ENCODE measurements at regions not wholly inside any gene's neighbourhood (a gene's known extent, or its start where the extent isn't known, plus 50 kb on each side); places are given as distances from the start of the nearest gene placed in this dataset.
"Not testable (repeated sequence)": the region's sequence is repeated elsewhere in the genome, so short reads cannot be mapped to it uniquely, and the experiment has no call there.

GRCh38 chrY:12423416-12424252 lies 277.4 kb upstream of the USP9Y start:
- no peak for DNase-seq
- Mint-ChIP-seq H3K27me3 (peaks cover 2 to 8% of the 10 kb centered on the region in 2 donors), H3K4me1 (no peaks in the 10 kb centered on the region), H3K9me3 (no peaks in the 10 kb centered on the region), H3K36me3 (no peaks in the 10 kb centered on the region), H3K4me3 (no peak overlapping the region), H3K27ac (no peak overlapping the region)
- H3K27ac ChIP-seq (ENCODE audit: low read depth, low read length) = no peak overlapping the region
- no peaks in the 10 kb centered on the region for H3K4me1 ChIP-seq (ENCODE audit: insufficient read depth, low read length)
- ChIA-PET POLR2A (ENCODE audit: partially characterized antibody) (no interaction called here), CTCF (ENCODE audit: partially characterized antibody) (no interaction called here)
- intact Hi-C loops (cut with micrococcal nuclease) = no loop called here
- H3K36me3 ChIP-seq (ENCODE audit: insufficient read depth, low read length) = no peaks in the 10 kb centered on the region
- no peaks in the 10 kb centered on the region for H3K27me3 ChIP-seq (ENCODE audit: insufficient read depth, low read length)
- no peak overlapping the region for H3K4me3 ChIP-seq (ENCODE audit: low read length in 2 of 2)
- H3K9me3 ChIP-seq (ENCODE audit: control insufficient read depth in 1 of 2, low read length in 2 of 2) = no peaks in the 10 kb centered on the region

- Mint-ChIP-seq H3K4me1 (no peaks in the 10 kb centered on the region), H3K9me3 (no peaks in the 10 kb centered on the region), H3K27ac (no peak overlapping the region), H3K27me3 (peaks cover 2 to 8% of the 10 kb centered on the region in 2 donors), H3K4me3 (no peak overlapping the region), H3K36me3 (no peaks in the 10 kb centered on the region)
- Histone ChIP-seq H3K27ac (ENCODE audit: low read depth, low read length) (no peak overlapping the region), H3K4me3 (ENCODE audit: low read length in 2 of 2) (no peak overlapping the region), H3K9me3 (ENCODE audit: control insufficient read depth in 1 of 2, low read length in 2 of 2) (no peaks in the 10 kb centered on the region), H3K36me3 (ENCODE audit: insufficient read depth, low read length) (no peaks in the 10 kb centered on the region), H3K4me1 (ENCODE audit: insufficient read depth, low read length) (no peaks in the 10 kb centered on the region), H3K27me3 (ENCODE audit: insufficient read depth, low read length) (no peaks in the 10 kb centered on the region)
- ChIA-PET POLR2A (ENCODE audit: partially characterized antibody) (no interaction called here), CTCF (ENCODE audit: partially characterized antibody) (no interaction called here)
- DNase-seq = no peak
- intact Hi-C loops (cut with micrococcal nuclease) = no loop called here
Measured at GRCh38 chrY:12425506-12425905, 275.5 kb upstream of the USP9Y start.

- ChIA-PET POLR2A (ENCODE audit: partially characterized antibody) (no interaction called here), CTCF (ENCODE audit: partially characterized antibody) (no interaction called here)
- Histone ChIP-seq H3K4me1 (ENCODE audit: insufficient read depth, low read length) (no peaks in the 10 kb centered on the region), H3K27me3 (ENCODE audit: insufficient read depth, low read length) (no peaks in the 10 kb centered on the region), H3K36me3 (ENCODE audit: insufficient read depth, low read length) (no peaks in the 10 kb centered on the region), H3K4me3 (ENCODE audit: low read length in 2 of 2) (no peak overlapping the region), H3K27ac (ENCODE audit: low read depth, low read length) (no peak overlapping the region), H3K9me3 (ENCODE audit: control insufficient read depth in 1 of 2, low read length in 2 of 2) (no peaks in the 10 kb centered on the region)
- Mint-ChIP-seq H3K9me3 (no peaks in the 10 kb centered on the region), H3K36me3 (no peaks in the 10 kb centered on the region), H3K4me1 (no peaks in the 10 kb centered on the region), H3K27ac (no peak overlapping the region), H3K4me3 (no peak overlapping the region), H3K27me3 (peaks cover 1 to 7% of the 10 kb centered on the region in 2 donors)
- intact Hi-C loops (cut with micrococcal nuclease) = no loop called here
- DNase-seq = no peak
Measured at GRCh38 chrY:12427361-12427760, 273.7 kb upstream of the USP9Y start.

- Histone ChIP-seq H3K4me1 (ENCODE audit: insufficient read depth, low read length) (no peaks in the 10 kb centered on the region), H3K36me3 (ENCODE audit: insufficient read depth, low read length) (no peaks in the 10 kb centered on the region), H3K9me3 (ENCODE audit: control insufficient read depth in 1 of 2, low read length in 2 of 2) (no peaks in the 10 kb centered on the region), H3K27ac (ENCODE audit: low read depth, low read length) (no peak overlapping the region), H3K4me3 (ENCODE audit: low read length in 2 of 2) (no peak overlapping the region), H3K27me3 (ENCODE audit: insufficient read depth, low read length) (no peaks in the 10 kb centered on the region)
- DNase-seq = no peak
- Mint-ChIP-seq H3K4me3 (no peak overlapping the region), H3K27me3 (peaks cover 0 to 3% of the 10 kb centered on the region in 2 donors), H3K9me3 (no peaks in the 10 kb centered on the region), H3K4me1 (no peaks in the 10 kb centered on the region), H3K27ac (no peak overlapping the region), H3K36me3 (no peaks in the 10 kb centered on the region)
- ChIA-PET POLR2A (ENCODE audit: partially characterized antibody) (no interaction called here), CTCF (ENCODE audit: partially characterized antibody) (no interaction called here)
- intact Hi-C loops (cut with micrococcal nuclease) = no loop called here
Measured at GRCh38 chrY:12431546-12431945, 269.5 kb upstream of the USP9Y start.

GRCh38 chrY:12438823-12439222 lies 262.2 kb upstream of the USP9Y start:
- H3K27me3 Mint-ChIP-seq; intact Hi-C loops (cut with micrococcal nuclease); POLR2A ChIA-PET (ENCODE audit: partially characterized antibody); H3K9me3 Mint-ChIP-seq; H3K4me1 Mint-ChIP-seq; CTCF ChIA-PET (ENCODE audit: partially characterized antibody); H3K4me3 ChIP-seq (ENCODE audit: low read length in 2 of 2); H3K4me1 ChIP-seq (ENCODE audit: insufficient read depth, low read length); DNase-seq; H3K36me3 ChIP-seq (ENCODE audit: insufficient read depth, low read length); H3K4me3 Mint-ChIP-seq; H3K27ac ChIP-seq (ENCODE audit: low read depth, low read length); H3K27ac Mint-ChIP-seq; H3K27me3 ChIP-seq (ENCODE audit: insufficient read depth, low read length); H3K36me3 Mint-ChIP-seq; H3K9me3 ChIP-seq (ENCODE audit: control insufficient read depth in 1 of 2, low read length in 2 of 2): not testable (repeated sequence)

- H3K4me3 Mint-ChIP-seq = no peak overlapping the region
- Histone ChIP-seq H3K4me3 (ENCODE audit: low read length in 2 of 2) (no peak overlapping the region), H3K9me3 (ENCODE audit: control insufficient read depth in 1 of 2, low read length in 2 of 2) (no peaks in the 10 kb centered on the region), H3K27me3 (ENCODE audit: insufficient read depth, low read length) (no peaks in the 10 kb centered on the region), H3K27ac (ENCODE audit: low read depth, low read length) (no peak overlapping the region), H3K36me3 (ENCODE audit: insufficient read depth, low read length) (no peaks in the 10 kb centered on the region), H3K4me1 (ENCODE audit: insufficient read depth, low read length) (no peaks in the 10 kb centered on the region)
- peaks cover 0 to 2% of the 10 kb centered on the region in 2 donors for H3K27me3 Mint-ChIP-seq
- intact Hi-C loops (cut with micrococcal nuclease) = no loop called here
- no peaks in the 10 kb centered on the region for H3K4me1 Mint-ChIP-seq
- H3K27ac Mint-ChIP-seq = no peak overlapping the region
- CTCF ChIA-PET (ENCODE audit: partially characterized antibody) = no interaction called here
- H3K36me3 Mint-ChIP-seq = no peaks in the 10 kb centered on the region
- no peak for DNase-seq
- H3K9me3 Mint-ChIP-seq = no peaks in the 10 kb centered on the region
- POLR2A ChIA-PET (ENCODE audit: partially characterized antibody) = no interaction called here
Measured at GRCh38 chrY:12444200-12444599, 256.8 kb upstream of the USP9Y start.

GRCh38 chrY:12446486-12447265 lies 254.4 kb upstream of the USP9Y start:
- H3K27me3 ChIP-seq (ENCODE audit: insufficient read depth, low read length); H3K27ac ChIP-seq (ENCODE audit: low read depth, low read length); H3K27me3 Mint-ChIP-seq; DNase-seq; H3K9me3 Mint-ChIP-seq; POLR2A ChIA-PET (ENCODE audit: partially characterized antibody); H3K9me3 ChIP-seq (ENCODE audit: control insufficient read depth in 1 of 2, low read length in 2 of 2); H3K4me3 Mint-ChIP-seq; H3K4me3 ChIP-seq (ENCODE audit: low read length in 2 of 2); H3K36me3 Mint-ChIP-seq; H3K4me1 Mint-ChIP-seq; intact Hi-C loops (cut with micrococcal nuclease); H3K36me3 ChIP-seq (ENCODE audit: insufficient read depth, low read length); CTCF ChIA-PET (ENCODE audit: partially characterized antibody); H3K27ac Mint-ChIP-seq; H3K4me1 ChIP-seq (ENCODE audit: insufficient read depth, low read length): not testable (repeated sequence)
